Mesendoderm (in vitro differentiated cells): ENCODE measurements at regions not wholly inside any gene's neighbourhood (a gene's known extent, or its start where the extent isn't known, plus 50 kb on each side); places are given as distances from the start of the nearest gene placed in this dataset.
"Not testable (repeated sequence)": the region's sequence is repeated elsewhere in the genome, so short reads cannot be mapped to it uniquely, and the experiment has no call there.

ENCODE experiments used
- DNase-seq: peaks from one replicate; pipeline ENCODE4 v3.0.0; 2013
- H2AK5ac ChIP-seq: 2 replicates; pipeline ENCODE4 v1.6.1; 2013; ENCODE audit warnings: low read length, inconsistent platforms
- H2BK120ac ChIP-seq: 2 replicates; pipeline ENCODE4 v1.6.1; 2013; ENCODE audit warnings: low read depth, mild to moderate bottlenecking, low read length, moderate library complexity, mixed read lengths
- H2BK15ac ChIP-seq: replicated peaks from 2 replicates; pipeline ENCODE4 v1.6.1; 2013; ENCODE audit warnings: low read depth, mild to moderate bottlenecking, moderate library complexity
- H2BK5ac ChIP-seq: 2 replicates; pipeline ENCODE4 v1.6.1; 2013; ENCODE audit warnings: low read length, inconsistent platforms
- H3K18ac ChIP-seq: 2 replicates; pipeline ENCODE4 v1.6.1; 2013; ENCODE audit warnings: mild to moderate bottlenecking, low read length, mixed read lengths
- H3K23ac ChIP-seq: one replicate; pipeline ENCODE4 v1.6.1; 2013; ENCODE audit warnings: low read length
- H3K27ac ChIP-seq: 2 replicates; pipeline ENCODE4 v1.5.1; 2013; ENCODE audit warnings: low read depth, mild to moderate bottlenecking, inconsistent platforms, low read length, moderate library complexity
- H3K27me3 ChIP-seq: 2 replicates; pipeline ENCODE4 v1.6.1; 2013; ENCODE audit warnings: low read length, control low read depth, mild to moderate bottlenecking, inconsistent platforms; ENCODE audit not compliant: insufficient read depth, poor library complexity
- H3K36me3 ChIP-seq: 2 replicates; pipeline ENCODE4 v1.6.1; 2013; ENCODE audit warnings: low read length, inconsistent platforms; ENCODE audit not compliant: control insufficient read depth, insufficient read depth
- H3K4ac ChIP-seq: one replicate; pipeline ENCODE4 v1.6.1; 2013; ENCODE audit warnings: low read depth, mild to moderate bottlenecking, low read length, moderate library complexity
- H3K4me1 ChIP-seq: 2 replicates; pipeline ENCODE4 v1.6.1; 2013; ENCODE audit warnings: low read depth, low read length, inconsistent platforms; ENCODE audit not compliant: control insufficient read depth
- H3K4me2 ChIP-seq: 2 replicates; pipeline ENCODE4 v1.6.1; 2013; ENCODE audit warnings: low read length
- H3K4me3 ChIP-seq: 2 replicates; pipeline ENCODE4 v1.5.1; 2013; ENCODE audit warnings: mild to moderate bottlenecking, low read length
- H3K56ac ChIP-seq: one replicate; pipeline ENCODE4 v1.6.1; 2013; ENCODE audit warnings: low read length
- H3K79me1 ChIP-seq: 2 replicates; pipeline ENCODE4 v1.6.1; 2013; ENCODE audit warnings: low read length, inconsistent platforms
- H3K79me2 ChIP-seq: 2 replicates; pipeline ENCODE4 v1.6.1; 2013; ENCODE audit warnings: mild to moderate bottlenecking, low read length; ENCODE audit not compliant: control insufficient read depth, insufficient read depth
- H3K9ac ChIP-seq: 2 replicates; pipeline ENCODE4 v1.6.1; 2013; ENCODE audit warnings: low read length, inconsistent platforms
- H4K5ac ChIP-seq: one replicate; pipeline ENCODE4 v1.6.1; 2013; ENCODE audit warnings: low read length
- H4K8ac ChIP-seq: one replicate; pipeline ENCODE4 v1.6.1; 2013; ENCODE audit warnings: low read depth, mild to moderate bottlenecking, control low read depth, low read length, moderate library complexity
- WGBS: extraction: QIAGEN DNeasy Blood & Tissue Kit; methylation state at CpG from one replicate; pipeline ENCODE4 v1.1.7; 2013; ENCODE audit warnings: low lambda C conversion rate, missing lambda C conversion rate; ENCODE audit not compliant: insufficient coverage; ENCODE audit errors: extremely low coverage; 5-methylcytosine and 5-hydroxymethylcytosine counted together

DNA sequence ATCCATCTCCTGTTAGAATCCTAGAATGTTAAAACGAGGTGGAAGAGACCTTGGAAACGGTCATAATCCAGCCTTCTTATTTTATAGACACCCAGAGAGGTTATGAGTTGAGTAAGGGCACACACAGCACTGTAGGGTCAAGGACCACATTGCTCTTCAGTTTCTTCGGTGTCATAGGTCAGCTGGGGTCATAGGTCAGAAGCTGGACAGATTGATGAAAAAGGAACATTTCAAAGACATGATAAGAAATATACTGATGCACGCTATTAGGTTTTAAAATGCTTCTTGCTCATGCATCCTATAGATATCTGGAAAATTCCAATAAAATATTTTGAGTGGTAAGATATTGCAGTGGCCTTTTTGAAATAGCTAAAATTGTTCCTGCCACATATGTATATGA is 60.0 kb upstream of the BMS1 start:
- Histone ChIP-seq H3K36me3 (no peaks in the 10 kb centered on the region), H3K4me3 (no peak overlapping the region), H2AK5ac (no peak overlapping the region), H3K23ac (no peak overlapping the region), H3K4me2 (no peak overlapping the region), H2BK15ac (no peak overlapping the region), H3K9ac (no peak overlapping the region), H4K8ac (no peak overlapping the region), H4K5ac (no peak overlapping the region), H3K4ac (no peak overlapping the region), H3K4me1 (no peaks in the 10 kb centered on the region), H3K27ac (no peak overlapping the region), H3K18ac (no peak overlapping the region), H3K56ac (no peak overlapping the region), H3K79me1 (no peaks in the 10 kb centered on the region), H3K27me3 (no peaks in the 10 kb centered on the region), H2BK5ac (no peak overlapping the region), H3K79me2 (no peaks in the 10 kb centered on the region), H2BK120ac (no peak overlapping the region)
- WGBS, result no CpG with 5 or more reads among the region's 4 CpGs
- DNase-seq, result no peak

DNA sequence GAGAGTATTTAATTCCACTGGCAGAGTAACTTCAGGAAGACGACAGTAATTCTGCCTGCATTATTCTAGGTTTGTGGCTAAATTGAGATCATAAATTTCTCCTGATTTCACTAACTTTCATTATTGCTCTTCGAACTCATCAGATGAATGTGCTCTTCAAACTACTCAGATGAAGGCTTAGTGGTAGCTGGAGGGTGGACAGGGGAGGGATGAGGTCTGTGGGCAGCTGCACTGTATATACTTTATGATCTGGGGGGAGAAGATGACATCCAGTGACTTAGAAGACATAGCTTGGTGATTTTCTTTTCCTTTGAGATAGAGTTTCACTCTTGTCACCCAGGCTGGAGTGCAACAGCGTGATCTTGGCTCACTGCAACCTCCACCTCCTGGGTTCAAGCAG is 59.0 kb upstream of the BMS1 start:
- not testable (repeated sequence) for H3K18ac ChIP-seq, H3K36me3 ChIP-seq, H3K56ac ChIP-seq, H3K4me1 ChIP-seq, H3K27me3 ChIP-seq, H2AK5ac ChIP-seq, H4K5ac ChIP-seq, DNase-seq, H3K23ac ChIP-seq, H3K79me1 ChIP-seq, H2BK120ac ChIP-seq, H2BK15ac ChIP-seq, H2BK5ac ChIP-seq, H3K9ac ChIP-seq, H3K4ac ChIP-seq, H4K8ac ChIP-seq, H3K79me2 ChIP-seq, H3K27ac ChIP-seq, H3K4me2 ChIP-seq, H3K4me3 ChIP-seq
- no CpG with 5 or more reads among the region's 3 CpGs for WGBS

DNA sequence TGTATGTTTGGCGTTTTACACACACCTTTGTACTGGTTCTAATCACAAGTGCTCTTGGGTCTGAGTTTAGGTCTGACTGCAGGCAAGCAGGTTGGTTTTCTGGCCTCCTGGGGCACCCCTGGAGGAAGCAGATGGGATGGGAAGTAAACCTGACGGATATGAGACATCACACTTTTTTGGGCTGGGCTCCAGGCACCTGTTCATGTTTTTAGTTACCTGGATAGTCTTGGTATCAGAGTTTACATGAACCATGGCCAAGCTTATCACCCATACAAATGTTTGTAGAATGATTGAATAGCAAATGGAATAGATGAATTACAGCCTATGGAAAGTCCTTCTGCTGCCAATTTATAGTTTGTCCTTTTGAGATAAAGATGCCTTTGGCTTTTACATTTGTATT is 57.9 kb upstream of the BMS1 start:
- WGBS, result no CpG with 5 or more reads among the region's 2 CpGs
- H3K18ac ChIP-seq, DNase-seq, H2AK5ac ChIP-seq, H3K4me1 ChIP-seq, H2BK120ac ChIP-seq, H2BK15ac ChIP-seq, H3K4me3 ChIP-seq, H3K4me2 ChIP-seq, H3K9ac ChIP-seq, H4K5ac ChIP-seq, H3K79me1 ChIP-seq, H3K4ac ChIP-seq, H3K56ac ChIP-seq, H4K8ac ChIP-seq, H3K27ac ChIP-seq, H3K79me2 ChIP-seq, H2BK5ac ChIP-seq, H3K36me3 ChIP-seq, H3K23ac ChIP-seq, H3K27me3 ChIP-seq: not testable (repeated sequence)

DNA sequence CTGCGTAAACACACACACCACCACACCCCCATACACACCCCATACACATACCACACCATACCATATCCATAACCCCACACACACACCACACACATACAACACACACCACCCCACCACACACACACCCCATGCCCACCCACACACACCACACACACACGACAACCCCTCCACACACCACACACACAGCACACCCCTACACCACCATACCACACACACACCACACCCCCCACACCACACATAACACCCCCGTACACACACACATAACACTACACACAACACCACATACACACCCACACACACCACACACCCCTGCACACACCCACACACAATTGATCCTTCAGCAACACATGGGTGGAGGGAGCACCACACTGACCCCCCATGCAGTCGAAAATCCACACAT is 50.3 kb upstream of the BMS1 start:
- H3K36me3 ChIP-seq, result no peaks in the 10 kb centered on the region
- H4K5ac ChIP-seq, result no peak overlapping the region
- H3K4me1 ChIP-seq, result no peaks in the 10 kb centered on the region
- no peak overlapping the region for H4K8ac ChIP-seq
- no peak overlapping the region for H3K4ac ChIP-seq
- no peak overlapping the region for H3K4me3 ChIP-seq
- H3K9ac ChIP-seq, result no peak overlapping the region
- no peaks in the 10 kb centered on the region for H3K79me2 ChIP-seq
- no peak overlapping the region for H2AK5ac ChIP-seq
- H3K79me1 ChIP-seq, result no peaks in the 10 kb centered on the region
- H2BK15ac ChIP-seq, result no peak overlapping the region
- no peak overlapping the region for H3K27ac ChIP-seq
- no peak overlapping the region for H3K18ac ChIP-seq
- no peak for DNase-seq
- H3K27me3 ChIP-seq, result no peaks in the 10 kb centered on the region
- H2BK120ac ChIP-seq, result no peak overlapping the region
- no peak overlapping the region for H3K4me2 ChIP-seq
- no peak overlapping the region for H3K56ac ChIP-seq
- 100% methylated on average over 3 of the region's 4 CpGs for WGBS
- no peak overlapping the region for H3K23ac ChIP-seq
- no peak overlapping the region for H2BK5ac ChIP-seq
